Ovary (tissue), 7 donors: ENCODE measurements at regions not wholly inside any gene's neighbourhood (a gene's known extent, or its start where the extent isn't known, plus 50 kb on each side); places are given as distances from the start of the nearest gene placed in this dataset.

Source experiments
- DNase-seq, 5 donors: peaks; one replicate each; pipeline ENCODE4 v3.0.0-alpha.2; 2019 to 2020
- H3K27ac ChIP-seq, 2 donors: fragments of 200-600 bp; one replicate each; pipeline versions ENCODE4 v1.5.1 to v1.8.0; 2019 to 2022
- H3K27me3 ChIP-seq: fragments of 200-600 bp; one replicate; pipeline ENCODE4 v1.8.0; 2022
- H3K36me3 ChIP-seq: fragments of 200-600 bp; sonication (generic); one replicate; pipeline ENCODE4 v1.5.1; 2019
- H3K4me1 ChIP-seq: one replicate; pipeline ENCODE4 v1.8.1; 2013; ENCODE audit warnings: mild to moderate bottlenecking, moderate library complexity; ENCODE audit not compliant: insufficient read depth
- H3K4me3 ChIP-seq: fragments of 200-600 bp; sonication (generic); one replicate; pipeline ENCODE4 v1.5.1; 2017
- H3K9me3 ChIP-seq, 2 donors: fragments of 200-600 bp in 1 of 2; sonication (generic) in 1 of 2; one replicate each; pipeline versions ENCODE4 v1.5.1 to v1.8.1; 2013 to 2019; ENCODE audit warnings: mild to moderate bottlenecking in 1 of 2, moderate library complexity in 1 of 2
- EP300 ChIP-seq: sonication (generic); formaldehyde crosslinking; IDR thresholded peaks from one replicate; pipeline ENCODE4 v1.6.1; 2017; ENCODE audit warnings: antibody characterized with exemption
- POLR2A ChIP-seq: fragments of 450-650 bp; IDR thresholded peaks from one replicate; pipeline ENCODE4 v1.6.1; 2017; ENCODE audit warnings: antibody characterized with exemption, mild to moderate bottlenecking, moderate library complexity
- WGBS, 3 donors: extraction: QIAGEN DNeasy Blood & Tissue Kit in 1 of 3; methylation state at CpG; one replicate each; pipeline versions ENCODE4 v1.1.5 to v1.1.7; 2013 to 2017; 5-methylcytosine and 5-hydroxymethylcytosine counted together
- intact Hi-C, 4 donors: fragments of 100-400 bp; cut with DNase I; formaldehyde crosslinking; loops; one replicate each; pipeline versions ENCODE4 v1.11.0 to v1.15.1; 2022 to 2023
- TF ChIP-seq, protein P1 (sequence below), 3 donors: fragments of 450-650 bp in 2 of 3; fragments of 200-600 bp in 1 of 3; IDR thresholded peaks; one replicate each; pipeline versions ENCODE4 v1.5.1 to v1.8.0; 2016 to 2022; ENCODE audit warnings: antibody characterized with exemption in 3 of 3, mild to moderate bottlenecking in 1 of 3
- donor health status: DM: no; HTN: no; CAD: no; lungs with moderate emphysema.
- donor health status: DM: no; HTN: no; CAD: no.
- donor health status: Bipolar disorder and iron deficiency.
- donor health status: DM: no; HTN: no; CAD: no.
- donor health status: DM: yes; HTN: yes; CAD: no.

DNA sequence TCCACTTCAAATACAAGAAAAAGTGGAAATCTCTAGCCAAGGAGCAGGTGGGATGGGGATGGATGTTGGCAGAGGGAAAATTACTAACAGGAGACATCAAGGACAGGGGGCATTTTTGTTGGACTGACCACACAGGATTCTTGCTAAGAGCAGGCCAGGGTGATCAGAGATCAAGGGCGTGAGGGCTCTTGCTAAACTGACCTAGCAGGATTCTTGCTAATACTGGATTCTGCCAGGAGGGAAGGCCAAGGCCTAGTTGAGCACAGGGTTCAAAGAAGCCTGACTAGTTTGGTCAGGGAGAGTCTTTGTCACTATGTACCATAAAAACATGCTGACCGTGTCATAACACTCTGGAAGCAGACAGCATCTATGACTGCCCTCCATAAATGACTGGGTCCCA is 442.7 kb downstream of the PID1 start:
- H3K27me3 ChIP-seq: no peaks in the 10 kb centered on the region
- DNase-seq: no peak
- intact Hi-C loops: no loop called here
- H3K4me3 ChIP-seq: no peak overlapping the region
- WGBS, 3 donors: 88 to 95% (median 92%) methylated on average over 2 of the region's 2 CpGs
- H3K36me3 ChIP-seq: no peaks in the 10 kb centered on the region
- H3K9me3 ChIP-seq: no peaks in the 10 kb centered on the region
- TF ChIP-seq, protein P1, sequence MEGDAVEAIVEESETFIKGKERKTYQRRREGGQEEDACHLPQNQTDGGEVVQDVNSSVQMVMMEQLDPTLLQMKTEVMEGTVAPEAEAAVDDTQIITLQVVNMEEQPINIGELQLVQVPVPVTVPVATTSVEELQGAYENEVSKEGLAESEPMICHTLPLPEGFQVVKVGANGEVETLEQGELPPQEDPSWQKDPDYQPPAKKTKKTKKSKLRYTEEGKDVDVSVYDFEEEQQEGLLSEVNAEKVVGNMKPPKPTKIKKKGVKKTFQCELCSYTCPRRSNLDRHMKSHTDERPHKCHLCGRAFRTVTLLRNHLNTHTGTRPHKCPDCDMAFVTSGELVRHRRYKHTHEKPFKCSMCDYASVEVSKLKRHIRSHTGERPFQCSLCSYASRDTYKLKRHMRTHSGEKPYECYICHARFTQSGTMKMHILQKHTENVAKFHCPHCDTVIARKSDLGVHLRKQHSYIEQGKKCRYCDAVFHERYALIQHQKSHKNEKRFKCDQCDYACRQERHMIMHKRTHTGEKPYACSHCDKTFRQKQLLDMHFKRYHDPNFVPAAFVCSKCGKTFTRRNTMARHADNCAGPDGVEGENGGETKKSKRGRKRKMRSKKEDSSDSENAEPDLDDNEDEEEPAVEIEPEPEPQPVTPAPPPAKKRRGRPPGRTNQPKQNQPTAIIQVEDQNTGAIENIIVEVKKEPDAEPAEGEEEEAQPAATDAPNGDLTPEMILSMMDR (IDR thresholded peaks at IDR 0.05): no peak
- no peak for TF ChIP-seq POLR2A
- no peak for TF ChIP-seq EP300
- no peak overlapping the region for H3K27ac ChIP-seq
- no peaks in the 10 kb centered on the region for H3K4me1 ChIP-seq

GRCh38 chr2:228827056-228827700 is 443.9 kb downstream of the PID1 start:
- WGBS, 3 donors: 18 to 29% (median 27%) methylated on average over 4 of the region's 4 CpGs
- no peak for DNase-seq
- TF ChIP-seq POLR2A (no peak), EP300 (no peak)
- TF ChIP-seq, protein P1 (IDR thresholded peaks at IDR 0.05): no peak
- no peak overlapping the region for H3K27ac ChIP-seq
- no peaks in the 10 kb centered on the region for H3K4me1 ChIP-seq
- intact Hi-C loops: no loop called here
- H3K4me3 ChIP-seq: no peak overlapping the region
- no peaks in the 10 kb centered on the region for H3K36me3 ChIP-seq
- no peaks in the 10 kb centered on the region for H3K27me3 ChIP-seq
- H3K9me3 ChIP-seq: no peaks in the 10 kb centered on the region

DNA sequence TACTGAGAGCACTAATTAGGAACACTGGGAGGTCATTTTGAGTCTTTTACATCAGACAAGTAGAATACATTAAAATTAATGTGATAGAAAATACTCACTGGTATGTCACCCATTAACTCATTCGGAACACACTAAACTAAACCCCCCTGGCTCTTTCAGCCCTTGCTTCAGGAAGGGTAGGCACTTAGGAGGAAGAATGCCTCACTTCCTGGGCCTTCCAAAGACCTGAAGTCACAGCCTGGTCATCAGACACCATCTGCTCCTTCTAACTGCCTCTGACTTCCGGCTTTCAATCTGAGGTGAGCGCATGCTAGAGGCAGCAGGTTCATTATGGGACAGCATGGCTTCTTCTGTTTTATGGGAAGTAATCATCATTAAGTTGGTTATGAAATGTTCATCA is 451.4 kb downstream of the PID1 start:
- Histone ChIP-seq H3K27me3 (no peaks in the 10 kb centered on the region), H3K4me1 (no peaks in the 10 kb centered on the region), H3K4me3 (no peak overlapping the region), H3K36me3 (no peaks in the 10 kb centered on the region), H3K27ac (no peak overlapping the region), H3K9me3 (no peaks in the 10 kb centered on the region)
- DNase-seq: no peak
- TF ChIP-seq, protein P1 (IDR thresholded peaks at IDR 0.05): no peak
- TF ChIP-seq POLR2A (no peak), EP300 (no peak)
- 64 to 67% (median 66%) methylated on average over 3 of the region's 3 CpGs for WGBS, 3 donors
- intact Hi-C loops: no loop called here

DNA sequence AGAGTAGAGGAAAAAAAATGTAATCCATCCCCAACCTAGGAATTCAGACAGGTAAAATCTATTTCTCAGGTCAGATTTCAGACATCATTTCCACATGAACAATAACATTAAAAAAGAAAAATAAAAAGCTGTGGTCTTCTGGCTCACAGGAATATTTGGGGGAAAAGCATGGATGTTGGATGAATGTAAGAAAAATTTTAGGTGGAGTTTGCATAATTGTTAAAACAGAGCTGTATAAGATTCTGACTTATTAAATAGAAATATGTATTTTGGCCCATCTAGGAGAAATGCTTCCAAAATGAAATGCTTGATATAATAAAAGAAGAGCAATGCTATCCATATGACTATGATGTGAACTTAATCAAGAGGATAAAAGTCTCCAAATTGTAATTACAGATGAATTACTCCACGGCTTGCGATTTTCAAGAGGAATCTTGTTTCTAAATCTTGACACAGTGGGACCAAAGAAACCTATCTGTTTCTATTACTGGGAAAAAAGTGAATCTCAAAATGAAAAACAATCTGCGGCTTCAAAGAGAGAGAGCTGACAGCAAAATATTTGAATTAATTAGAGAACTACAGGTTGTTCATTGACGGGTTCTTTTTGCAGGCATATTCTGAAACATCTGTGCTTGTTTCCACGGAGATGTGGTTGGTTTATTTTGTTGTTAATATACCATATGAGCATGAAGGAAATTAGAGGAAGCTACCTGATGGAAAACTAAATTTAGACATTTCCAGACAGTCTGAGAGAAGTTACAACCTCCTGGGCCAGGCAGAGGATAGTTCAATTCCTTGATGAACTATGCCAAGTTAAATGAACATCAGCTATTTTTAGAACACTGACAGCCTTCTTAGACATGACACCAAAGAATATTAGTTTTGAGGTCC is 468.7 kb downstream of the PID1 start:
- Histone ChIP-seq H3K9me3 (no peaks in the 10 kb centered on the region), H3K27ac (no peak overlapping the region), H3K27me3 (no peaks in the 10 kb centered on the region), H3K36me3 (no peaks in the 10 kb centered on the region), H3K4me1 (no peaks in the 10 kb centered on the region), H3K4me3 (no peak overlapping the region)
- DNase-seq: no peak
- WGBS, 3 donors: 86 to 89% (median 87%) methylated on average over 5 of the region's 5 CpGs
- intact Hi-C loops: no loop called here
- TF ChIP-seq, protein P1 (IDR thresholded peaks at IDR 0.05): no peak
- TF ChIP-seq EP300: no peak
- TF ChIP-seq POLR2A: no peak
